Spleen (tissue), 11 donors: ENCODE measurements at regions not wholly inside any gene's neighbourhood (a gene's known extent, or its start where the extent isn't known, plus 50 kb on each side); places are given as distances from the start of the nearest gene placed in this dataset.

Experiments
- DNase-seq: peaks from one replicate; pipeline ENCODE4 v3.0.0-alpha.2; 2020
- H3K27ac ChIP-seq, 8 donors: fragments of 200-600 bp; sonication (generic) in 7 of 8; 1 replicate in 4 of 8; 2 replicates in 4 of 8; pipeline versions ENCODE4 v1.5.0 to v1.8.0; 2016 to 2021; ENCODE audit warnings: inconsistent platforms in 4 of 8, mild to moderate bottlenecking in 4 of 8, moderate library complexity in 1 of 8
- H3K27me3 ChIP-seq, 7 donors: fragments of 200-600 bp; sonication (generic) in 6 of 7; replicated peaks in 1 of 7; 1 replicate in 4 of 7; 2 replicates in 3 of 7; pipeline versions ENCODE4 v1.5.0 to v1.8.0; 2016 to 2021; ENCODE audit warnings: inconsistent platforms in 3 of 7, mild to moderate bottlenecking in 1 of 7
- H3K36me3 ChIP-seq, 6 donors: fragments of 200-600 bp; sonication (generic) in 5 of 6; 1 replicate in 4 of 6; 2 replicates in 2 of 6; pipeline versions ENCODE4 v1.5.0 to v1.8.0; 2016 to 2021; ENCODE audit warnings: inconsistent platforms in 2 of 6
- H3K4me1 ChIP-seq, 6 donors: fragments of 200-600 bp; sonication (generic) in 5 of 6; 1 replicate in 3 of 6; 2 replicates in 3 of 6; pipeline versions ENCODE4 v1.5.0 to v1.8.0; 2016 to 2021; ENCODE audit warnings: inconsistent platforms in 3 of 6
- H3K4me3 ChIP-seq, 8 donors: fragments of 200-600 bp; sonication (generic) in 7 of 8; 1 replicate in 4 of 8; 2 replicates in 4 of 8; pipeline versions ENCODE4 v1.5.0 to v1.8.0; 2016 to 2021; ENCODE audit warnings: inconsistent platforms in 4 of 8, mild to moderate bottlenecking in 4 of 8, moderate library complexity in 2 of 8
- H3K9me3 ChIP-seq, 8 donors: fragments of 200-600 bp; sonication (generic) in 7 of 8; 1 replicate in 4 of 8; 2 replicates in 4 of 8; pipeline versions ENCODE4 v1.5.0 to v1.8.0; 2016 to 2021; ENCODE audit warnings: inconsistent platforms in 4 of 8
- CTCF ChIP-seq, 11 experiments: fragments of 200-600 bp in 7 of 11; fragments of 450-650 bp in 4 of 11; sonication (generic) in 4 of 11; IDR thresholded peaks in 8 of 11; conservative IDR thresholded peaks in 3 of 11; 1 replicate in 7 of 11; 2 replicates in 4 of 11; pipeline versions ENCODE4 v1.4.0 to v1.8.0; 2016 to 2021; ENCODE audit warnings: antibody characterized with exemption in 11 of 11, inconsistent platforms in 4 of 11, mild to moderate bottlenecking in 1 of 11
- POLR2A ChIP-seq, 3 donors: fragments of 450-650 bp; IDR thresholded peaks; one replicate each; pipeline ENCODE4 v1.5.1; 2017; ENCODE audit warnings: antibody characterized with exemption in 3 of 3, mild to moderate bottlenecking in 1 of 3
- POLR2AphosphoS5 ChIP-seq, 3 donors: sonication (generic); formaldehyde crosslinking; IDR thresholded peaks; one replicate each; pipeline ENCODE4 v1.5.1; 2017; ENCODE audit warnings: antibody characterized with exemption in 3 of 3
- WGBS, 5 donors: extraction: QIAGEN DNeasy Blood & Tissue Kit in 3 of 5; methylation state at CpG; one replicate each; pipeline versions ENCODE4 v1.1.5 to v1.1.7; 2013 to 2018; 5-methylcytosine and 5-hydroxymethylcytosine counted together
- intact Hi-C: fragments of 100-400 bp; cut with DNase I; formaldehyde crosslinking; loops from one replicate; pipeline ENCODE4 v1.15.0; 2023; ENCODE audit warnings: low total_unique reads
- donor health status: healthy with polysubstance abuse.
- donor health status: DM: no; HTN: no; CAD: no; lungs with moderate emphysema.
- donor health status: DM: no; HTN: no; CAD: no.
- donor health status: Bipolar disorder and iron deficiency.
- donor health status: healthy.
- donor health status: DM: no; HTN: no; CAD: no.
- donor health status: DM: yes; HTN: yes; CAD: no.

- intact Hi-C loops, result no loop called here
- no peak for DNase-seq
- H3K27ac ChIP-seq, result no peak overlapping the region
- H3K4me1 ChIP-seq, result no peaks in the 10 kb centered on the region
- H3K36me3 ChIP-seq, result no peaks in the 10 kb centered on the region
- no peaks in the 10 kb centered on the region for H3K27me3 ChIP-seq
- no peak overlapping the region for H3K4me3 ChIP-seq
- H3K9me3 ChIP-seq, result peaks cover 0 to 8% (median 2%) of the 10 kb centered on the region in 8 donors
- no peak for TF ChIP-seq CTCF (IDR thresholded peaks at IDR 0.05 in 8 of 11, conservative IDR thresholded peaks at IDR 0.05 in 3 of 11)
- no peak for TF ChIP-seq POLR2AphosphoS5 (IDR thresholded peaks at IDR 0.05)
- no peak for TF ChIP-seq POLR2A (IDR thresholded peaks at IDR 0.05)
Observed at GRCh38 chr7:124516911-124517310, 248.7 kb downstream of the GPR37 start.

DNA sequence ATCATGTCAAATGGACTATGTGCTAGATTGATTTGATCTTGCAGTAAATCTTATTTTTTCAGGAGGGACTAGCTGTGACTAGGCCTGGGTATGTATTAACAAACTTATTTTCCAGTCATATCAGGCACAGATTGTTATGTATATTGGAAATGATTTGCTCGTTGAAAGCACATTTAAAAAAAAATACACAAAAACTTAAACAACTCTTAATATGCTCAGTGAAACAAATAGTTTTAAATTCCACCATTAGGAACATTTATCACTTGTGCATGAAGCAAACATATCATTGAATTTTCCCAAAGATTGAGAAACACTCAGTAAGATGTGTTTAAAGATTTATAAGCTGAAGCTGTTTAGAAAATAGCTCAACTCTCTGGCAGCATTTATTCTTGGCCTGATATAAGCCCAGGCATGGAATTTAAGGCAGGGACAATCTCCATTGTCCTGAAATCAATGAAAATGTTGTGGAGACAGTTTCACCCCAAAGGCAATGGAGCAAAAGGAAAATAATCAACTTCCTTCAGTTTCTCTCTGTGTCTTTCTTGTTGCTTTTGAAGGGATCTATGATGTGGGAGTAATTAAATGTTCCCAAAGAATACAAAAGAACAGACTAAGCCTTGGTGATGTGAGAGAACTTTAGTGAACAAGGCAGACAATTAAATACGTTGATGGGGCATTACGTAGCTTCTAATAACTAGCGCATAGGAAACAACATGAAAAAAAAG is 250.3 kb downstream of the GPR37 start:
- H3K4me3 ChIP-seq, result no peak overlapping the region
- H3K9me3 ChIP-seq, result peaks cover 0 to 14% (median 3%) of the 10 kb centered on the region in 8 donors
- no peak for TF ChIP-seq CTCF (IDR thresholded peaks at IDR 0.05 in 8 of 11, conservative IDR thresholded peaks at IDR 0.05 in 3 of 11)
- TF ChIP-seq POLR2A (IDR thresholded peaks at IDR 0.05), result no peak
- TF ChIP-seq POLR2AphosphoS5 (IDR thresholded peaks at IDR 0.05), result no peak
- H3K4me1 ChIP-seq, result no peaks in the 10 kb centered on the region
- no peak for DNase-seq
- WGBS, 5 donors, result 45 to 67% (median 63%) methylated on average over 4 of the region's 4 CpGs
- H3K27ac ChIP-seq, result no peak overlapping the region
- intact Hi-C loops, result no loop called here
- no peaks in the 10 kb centered on the region for H3K27me3 ChIP-seq
- H3K36me3 ChIP-seq, result no peaks in the 10 kb centered on the region

DNA sequence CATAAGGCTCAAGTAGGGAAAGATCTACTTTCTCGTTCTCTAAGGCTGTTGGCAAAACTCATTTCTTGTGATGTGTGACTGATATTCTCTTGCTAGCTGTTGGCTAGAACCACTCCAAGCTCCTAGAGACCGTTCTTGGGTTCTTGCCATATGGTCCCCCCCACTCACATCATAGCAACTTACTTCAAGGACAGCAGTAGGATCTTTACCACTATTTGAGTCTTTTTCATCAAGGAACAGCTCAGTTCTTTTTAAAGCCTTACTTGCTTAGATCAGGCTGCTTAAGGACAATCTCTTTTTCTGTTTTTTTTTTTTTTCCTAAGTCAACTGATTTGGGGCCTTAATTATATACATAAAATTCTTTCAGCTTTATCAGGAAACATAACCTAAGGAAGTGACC is 251.1 kb downstream of the GPR37 start:
- no peak overlapping the region for H3K27ac ChIP-seq
- intact Hi-C loops, result no loop called here
- H3K4me1 ChIP-seq, result no peaks in the 10 kb centered on the region
- TF ChIP-seq POLR2AphosphoS5 (IDR thresholded peaks at IDR 0.05) (no peak), POLR2A (IDR thresholded peaks at IDR 0.05) (no peak), CTCF (IDR thresholded peaks at IDR 0.05 in 8 of 11, conservative IDR thresholded peaks at IDR 0.05 in 3 of 11) (no peak)
- DNase-seq, result no peak
- H3K4me3 ChIP-seq, result no peak overlapping the region
- WGBS, 5 donors, result 51 to 75% (median 69%) methylated on average over 2 of the region's 2 CpGs
- H3K27me3 ChIP-seq, result no peaks in the 10 kb centered on the region
- H3K36me3 ChIP-seq, result no peaks in the 10 kb centered on the region
- H3K9me3 ChIP-seq, result peaks cover 0 to 14% (median 3%) of the 10 kb centered on the region in 8 donors

DNA sequence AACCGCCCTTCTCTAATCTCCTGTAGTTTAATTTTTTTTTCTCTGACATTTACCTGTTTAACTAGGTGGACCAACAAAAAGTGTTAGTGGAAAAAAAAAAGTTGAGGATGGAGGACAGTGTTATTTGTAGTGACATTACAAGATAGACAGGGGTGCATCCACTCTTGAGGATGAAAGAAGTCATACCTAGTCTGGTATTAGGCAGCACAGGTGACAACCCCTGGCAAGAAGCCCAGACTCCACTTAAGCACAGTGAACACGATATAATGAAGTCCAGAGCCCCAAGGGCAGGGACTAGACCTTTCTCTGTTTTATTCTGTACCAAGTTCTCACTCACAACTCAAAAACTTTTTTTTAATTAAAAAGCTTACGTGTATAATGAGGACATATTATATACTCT is 268.4 kb downstream of the GPR37 start:
- DNase-seq, result no peak
- H3K9me3 ChIP-seq, result peaks cover 0 to 9% (median 0%) of the 10 kb centered on the region in 8 donors
- intact Hi-C loops, result no loop called here
- H3K4me3 ChIP-seq, result no peak overlapping the region
- H3K36me3 ChIP-seq, result no peaks in the 10 kb centered on the region
- no peak for TF ChIP-seq POLR2AphosphoS5 (IDR thresholded peaks at IDR 0.05)
- TF ChIP-seq POLR2A (IDR thresholded peaks at IDR 0.05), result no peak
- no peaks in the 10 kb centered on the region for H3K4me1 ChIP-seq
- H3K27me3 ChIP-seq, result no peaks in the 10 kb centered on the region
- WGBS, 5 donors, result 56 to 74% (median 70%) methylated on average over 3 of the region's 3 CpGs
- no peak overlapping the region for H3K27ac ChIP-seq
